ENCODE measurements at regions not wholly inside any gene's neighbourhood (a gene's known extent, or its start where the extent isn't known, plus 50 kb on each side); places are given as distances from the start of the nearest gene placed in this dataset.

DNA sequence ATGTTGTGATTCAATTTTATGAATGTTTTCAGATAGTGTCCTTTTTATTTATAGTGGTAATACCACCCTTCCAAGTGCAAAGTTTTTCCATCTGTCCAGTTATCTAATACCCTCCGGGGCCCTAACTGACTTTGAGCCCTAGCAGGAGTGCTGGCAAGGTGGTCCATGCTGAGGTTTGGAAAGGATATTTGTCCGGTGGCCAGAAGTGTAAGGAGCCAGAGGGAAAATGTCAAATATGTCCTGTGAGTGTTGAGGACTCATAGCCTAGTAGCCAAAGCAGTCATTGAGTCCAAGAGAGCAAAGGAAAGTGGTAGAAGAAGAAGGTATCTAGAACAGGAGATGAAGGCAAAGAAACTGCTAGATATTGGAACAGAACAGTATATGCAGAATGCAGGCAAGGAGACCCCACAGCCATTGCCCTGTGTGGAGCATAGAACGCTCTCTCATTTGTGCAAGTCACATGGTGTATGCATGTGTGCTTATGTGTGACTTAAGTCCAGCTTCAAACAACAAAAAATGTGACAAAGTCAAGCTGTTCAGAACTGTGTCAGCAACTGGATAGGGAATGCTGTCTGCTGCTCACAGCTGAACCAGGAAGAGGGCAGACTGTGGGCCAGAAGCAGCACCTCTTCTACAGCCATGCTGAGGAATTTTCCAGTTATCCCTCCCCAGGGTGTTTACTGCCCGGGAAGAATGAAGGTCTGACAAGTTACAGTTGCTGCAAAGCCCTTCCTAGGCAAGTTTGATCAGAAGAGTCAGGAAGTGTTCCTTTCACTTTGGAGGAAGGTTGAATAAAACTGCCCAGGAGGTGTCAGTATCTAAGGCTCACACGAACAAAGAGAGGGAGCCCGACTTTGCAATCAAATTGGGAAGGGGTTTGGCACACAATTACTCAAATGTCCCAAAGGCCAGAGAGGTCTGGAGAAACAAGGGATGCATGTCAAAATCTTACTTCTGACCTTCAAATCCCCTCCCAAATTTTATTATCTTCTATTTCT, 463.3 kb upstream of the DMAC1 start:
- DNase-seq (ENCODE audit: low spot score) = no peak
- ATAC-seq = no peak

DNA sequence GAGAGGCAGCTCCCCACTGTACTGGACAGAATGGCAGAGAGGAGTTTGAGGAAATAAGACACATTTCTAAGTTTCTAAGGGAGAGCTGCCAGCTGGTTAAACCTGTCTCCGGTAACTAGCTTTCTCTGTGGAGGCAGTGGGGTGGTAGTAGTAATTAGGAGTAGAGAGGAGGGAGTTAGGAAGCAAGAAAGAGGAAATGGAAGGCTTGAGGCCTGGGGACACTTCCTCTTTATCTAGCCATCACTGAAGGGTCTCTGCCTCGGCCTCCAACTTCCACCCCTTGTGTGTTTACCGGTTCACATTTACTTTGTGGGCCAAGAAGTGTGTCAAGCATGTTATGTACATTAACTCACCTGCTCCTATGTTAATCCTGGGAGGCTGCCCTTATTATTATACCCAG, 462.2 kb upstream of the DMAC1 start:
- DNase-seq (ENCODE audit: low spot score) = no peak
- ATAC-seq = no peak

DNA sequence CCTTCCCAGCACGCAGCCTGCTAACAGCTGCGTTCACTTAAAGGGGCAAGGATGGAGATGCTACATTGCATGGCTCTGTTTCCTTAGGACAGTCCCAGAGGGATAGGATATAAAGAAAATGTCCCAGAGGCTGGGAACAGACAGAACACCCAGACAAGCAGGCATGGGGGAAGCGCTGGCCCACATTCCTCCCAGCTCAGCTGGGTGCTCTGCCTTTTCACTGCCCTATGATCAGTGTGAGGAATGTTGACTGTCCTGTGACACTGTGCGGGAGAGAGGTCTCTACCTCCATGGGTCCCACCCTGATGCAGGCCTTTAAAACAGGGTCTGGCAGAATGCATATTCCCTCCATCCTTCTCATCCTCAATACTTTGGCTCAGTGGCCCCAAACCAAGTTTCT, 459.4 kb upstream of the DMAC1 start:
- ATAC-seq (no peak), DNase-seq (ENCODE audit: low spot score) (no peak)

DNA sequence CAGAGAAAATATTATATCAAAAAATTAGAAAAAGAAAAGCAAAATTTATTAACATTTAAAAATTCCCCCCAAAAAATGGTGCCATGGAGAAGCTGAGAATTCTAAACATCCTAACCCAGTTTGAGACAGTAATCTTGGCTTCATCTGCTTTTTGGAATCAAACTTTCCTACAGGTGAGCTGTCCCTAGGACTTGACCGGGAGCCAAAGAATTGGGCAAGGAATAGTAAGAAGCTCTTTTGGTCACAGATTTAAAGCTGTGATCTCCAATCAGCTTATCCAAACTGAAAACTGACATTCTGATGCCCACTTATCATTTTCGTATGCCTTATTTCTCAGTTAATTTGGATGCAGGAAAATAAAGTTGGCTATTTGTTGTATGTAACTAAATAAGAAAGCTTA, 457.3 kb upstream of the DMAC1 start:
- DNase-seq (ENCODE audit: low spot score) (no peak), ATAC-seq (no peak)

DNA sequence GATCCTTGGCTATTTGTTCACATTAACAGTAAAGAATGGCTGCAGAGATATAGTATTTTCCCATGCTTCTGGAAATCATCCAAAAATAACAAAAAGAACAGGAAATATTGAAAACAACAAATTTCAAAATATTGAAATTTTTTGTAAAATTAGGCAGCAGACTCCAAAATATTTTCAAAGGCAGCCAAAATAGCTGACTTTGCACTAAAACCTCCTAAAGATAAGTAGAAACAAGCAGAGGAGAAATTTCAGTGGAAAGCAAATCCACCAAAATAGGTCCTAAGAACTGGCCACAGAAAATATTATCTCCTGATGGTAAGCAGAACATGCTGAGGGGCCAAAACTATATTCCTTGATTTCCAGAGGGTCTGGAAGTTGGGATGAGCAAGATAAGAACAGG, 456.3 kb upstream of the DMAC1 start:
- DNase-seq (ENCODE audit: low spot score) = no peak
- ATAC-seq = no peak

DNA sequence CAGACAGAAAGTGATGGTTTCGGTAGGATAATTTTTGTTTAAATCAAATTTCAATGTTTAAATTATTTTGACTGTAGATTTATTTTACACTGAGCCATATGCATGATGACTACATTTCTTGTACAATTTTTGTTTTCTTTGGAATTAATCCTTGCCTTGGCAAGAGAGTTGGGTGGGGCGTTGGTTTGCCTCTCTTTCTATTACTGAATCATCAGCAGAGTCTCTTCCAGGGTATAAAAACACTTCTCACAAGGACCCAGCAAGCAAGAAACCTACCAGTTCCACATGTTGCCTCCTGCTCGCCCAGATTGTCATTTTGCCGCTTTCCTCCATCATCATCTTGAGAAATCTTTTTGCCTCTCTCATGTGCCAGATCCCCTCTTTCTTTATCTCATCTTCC, 455.0 kb upstream of the DMAC1 start:
- no peak for ATAC-seq
- no peak for DNase-seq (ENCODE audit: low spot score)

DNA sequence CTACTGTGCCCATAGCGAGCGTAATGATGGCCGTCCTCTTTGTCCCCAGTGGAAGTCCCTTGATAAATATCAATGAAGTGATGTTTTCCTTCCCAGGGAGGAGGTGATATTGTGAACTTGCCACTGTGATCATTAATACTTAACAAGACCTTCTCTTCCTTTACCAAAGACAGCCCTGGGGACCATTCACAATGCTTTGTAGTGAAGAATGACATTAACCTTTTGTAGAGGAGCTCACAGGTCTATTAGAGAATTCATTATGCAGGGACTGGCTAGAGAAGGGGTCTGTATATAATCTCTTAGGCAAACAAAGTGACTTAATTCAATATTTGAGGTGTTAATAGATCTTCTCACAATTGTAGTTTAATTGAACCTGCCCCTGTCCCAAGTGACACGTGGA, 452.9 kb upstream of the DMAC1 start:
- no peak for ATAC-seq
- no peak for DNase-seq (ENCODE audit: low spot score)

DNA sequence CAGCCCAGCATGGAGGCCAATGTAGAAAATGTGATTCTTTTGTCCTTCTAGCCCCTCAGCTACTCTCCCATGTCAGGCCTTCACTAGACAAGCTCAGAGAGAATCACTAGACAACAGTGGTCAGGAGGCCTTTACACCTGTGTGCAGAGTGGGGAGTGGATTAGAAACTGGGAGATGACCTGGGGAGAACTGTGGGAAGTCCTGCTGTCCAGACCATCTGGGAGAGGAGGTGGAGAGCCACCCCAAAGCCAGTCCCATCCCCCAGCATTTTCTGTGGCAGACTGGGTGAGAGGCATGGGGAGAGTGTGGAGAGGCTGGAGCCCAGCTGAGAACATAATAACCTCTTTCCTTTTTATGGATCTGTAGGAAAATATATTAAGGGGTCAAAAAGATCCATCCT, 452.0 kb upstream of the DMAC1 start:
- ATAC-seq (no peak), DNase-seq (ENCODE audit: low spot score) (no peak)

DNA sequence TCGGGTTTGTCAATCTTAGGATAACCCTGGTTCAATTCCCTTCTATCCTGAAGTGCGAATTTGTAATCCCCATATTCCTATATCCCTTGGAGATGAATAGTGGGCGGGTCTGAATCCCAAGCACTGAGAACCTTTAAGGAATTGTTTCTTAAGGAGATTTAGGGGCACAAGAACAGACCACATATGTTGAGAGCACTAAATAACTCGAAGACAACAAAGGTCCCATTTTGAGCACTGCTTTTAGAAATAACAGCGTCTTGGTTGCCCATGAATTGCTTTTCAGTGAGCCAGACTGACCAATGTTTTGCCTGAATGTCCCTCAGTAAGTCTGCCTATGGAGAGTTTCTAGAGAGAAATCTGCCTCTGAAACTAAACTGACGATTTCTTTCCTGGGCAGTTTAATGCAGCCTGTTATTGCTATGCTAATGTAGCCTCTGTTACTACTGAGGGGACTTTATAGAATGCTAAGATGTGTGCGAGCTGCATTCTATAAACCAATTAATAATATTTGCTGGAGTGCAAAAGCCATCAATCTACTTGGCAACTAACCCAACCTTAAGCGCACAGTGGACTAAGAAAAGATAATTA, 445.0 kb upstream of the DMAC1 start:
- ATAC-seq (no peak), DNase-seq (ENCODE audit: low spot score) (no peak)

DNA sequence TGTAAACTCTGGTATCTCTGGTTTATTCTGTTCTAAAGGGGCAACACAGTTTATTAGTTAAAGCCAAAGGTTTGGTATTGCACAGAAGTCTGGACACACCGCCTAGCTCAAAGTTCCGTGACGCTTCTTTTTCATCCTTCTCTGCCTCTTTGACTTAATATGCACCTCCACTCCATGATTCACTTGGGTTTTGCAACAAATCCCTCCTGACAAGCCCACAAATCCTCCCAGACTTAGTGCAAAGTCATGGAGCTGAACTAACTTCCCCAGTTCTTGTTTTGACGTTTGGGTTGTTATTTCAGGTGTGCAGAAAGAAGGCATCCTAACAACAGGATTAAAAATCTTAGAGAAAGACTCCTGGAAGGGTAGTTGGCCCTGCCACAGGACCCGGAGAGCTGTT, 441.6 kb upstream of the DMAC1 start:
- no peak for DNase-seq (ENCODE audit: low spot score)

DNA sequence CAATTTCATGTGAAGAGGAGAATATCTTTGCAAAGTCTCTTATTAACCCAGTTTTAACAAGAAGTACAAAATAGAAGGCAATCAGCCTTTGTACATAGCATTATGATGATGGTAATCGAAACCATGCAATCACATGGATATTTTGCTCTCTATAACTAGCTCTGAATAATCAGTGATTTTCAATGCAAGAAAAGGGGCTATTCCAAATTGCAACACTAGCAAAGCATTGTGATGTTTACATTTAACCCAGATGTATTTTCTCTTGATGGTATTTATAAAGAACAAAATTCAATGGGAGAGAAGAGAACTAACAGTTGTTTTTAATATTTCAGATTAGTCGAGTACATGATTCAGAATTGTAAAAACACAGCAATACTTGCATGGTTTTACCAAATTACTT, 437.5 kb upstream of the DMAC1 start:
- DNase-seq (ENCODE audit: low spot score) (no peak), ATAC-seq (no peak)

More for the DNA sequence above, 441.6 kb upstream of the DMAC1 start:
- no peak for ATAC-seq

DNA sequence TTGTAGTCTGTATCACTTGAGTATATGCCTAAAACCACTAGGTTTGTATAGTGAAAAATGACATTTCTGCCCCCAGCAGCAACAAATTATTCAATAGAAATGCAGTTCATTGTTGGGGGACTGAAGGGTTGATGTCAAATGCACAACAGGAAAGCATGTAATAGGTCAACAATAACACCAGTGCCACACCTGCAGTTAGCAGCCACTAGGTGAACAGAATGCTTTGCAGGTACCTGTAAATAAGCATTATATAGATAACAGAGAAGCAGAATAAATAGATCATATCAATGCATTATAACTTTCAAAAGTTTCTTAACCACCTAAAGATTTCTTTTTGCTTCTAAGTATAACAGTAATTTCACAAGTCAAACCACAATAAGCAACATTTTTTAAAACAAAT, 435.9 kb upstream of the DMAC1 start:
- ATAC-seq (no peak), DNase-seq (ENCODE audit: low spot score) (no peak)

DNA sequence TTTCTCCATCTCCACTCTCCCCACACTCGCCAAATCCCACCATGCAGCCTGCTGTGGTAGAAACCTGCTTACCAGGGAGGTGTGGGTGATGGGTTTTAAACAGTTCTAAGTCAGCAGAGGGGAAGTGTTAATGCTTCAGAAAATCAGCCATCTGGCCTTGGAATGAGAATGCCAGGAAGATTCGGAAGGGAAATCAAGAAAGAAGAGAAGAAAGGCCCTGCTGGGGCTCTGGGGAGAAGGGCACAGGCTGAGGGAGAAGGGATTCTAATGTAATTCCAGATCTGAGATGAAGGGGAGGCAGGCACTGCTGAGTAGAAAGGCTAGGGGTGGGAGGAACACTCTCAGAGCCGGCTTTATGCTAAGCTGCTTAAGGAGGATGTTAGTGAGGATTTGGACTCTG, 434.7 kb upstream of the DMAC1 start:
- DNase-seq (ENCODE audit: low spot score) (no peak), ATAC-seq (no peak)

DNA sequence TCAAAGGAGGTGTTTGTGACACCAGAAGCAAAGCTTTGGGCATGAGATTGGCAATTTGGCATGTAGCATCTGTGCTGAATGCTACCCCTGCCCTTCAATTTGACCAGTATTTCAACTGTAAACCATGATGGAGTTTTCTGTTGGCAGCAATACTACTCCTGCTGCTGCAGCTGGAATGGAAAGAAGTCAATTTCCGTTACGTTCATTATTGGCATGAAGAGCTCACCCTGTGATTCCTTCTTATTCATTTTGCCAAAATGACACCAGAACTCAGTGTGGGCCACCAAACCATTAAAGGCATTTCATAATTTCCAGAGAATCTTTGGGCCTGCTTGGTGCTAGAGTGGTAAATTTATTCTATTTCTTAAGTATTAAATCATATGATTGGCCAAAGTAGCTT, 433.1 kb upstream of the DMAC1 start:
- no peak for DNase-seq (ENCODE audit: low spot score)
- ATAC-seq = no peak

DNA sequence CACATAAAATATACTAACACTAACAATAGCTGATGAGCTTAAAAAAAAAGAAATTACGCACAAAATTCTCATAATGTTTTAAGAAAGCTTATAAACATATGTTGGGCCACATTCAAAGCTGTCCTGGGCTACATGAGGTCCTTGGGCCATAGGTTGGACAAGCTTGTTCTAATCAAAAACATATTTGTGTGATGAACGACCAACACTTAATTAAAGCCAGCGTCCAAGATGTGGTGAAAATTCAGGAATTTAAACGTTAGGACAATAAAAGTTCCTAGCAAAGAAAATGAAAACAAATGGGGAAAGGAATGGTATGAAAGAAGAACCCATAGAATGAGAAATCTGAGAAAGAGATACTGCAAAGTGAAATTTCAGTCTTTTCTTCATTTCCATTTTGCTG, 429.6 kb upstream of the DMAC1 start:
- DNase-seq (ENCODE audit: low spot score) (no peak), ATAC-seq (no peak)

DNA sequence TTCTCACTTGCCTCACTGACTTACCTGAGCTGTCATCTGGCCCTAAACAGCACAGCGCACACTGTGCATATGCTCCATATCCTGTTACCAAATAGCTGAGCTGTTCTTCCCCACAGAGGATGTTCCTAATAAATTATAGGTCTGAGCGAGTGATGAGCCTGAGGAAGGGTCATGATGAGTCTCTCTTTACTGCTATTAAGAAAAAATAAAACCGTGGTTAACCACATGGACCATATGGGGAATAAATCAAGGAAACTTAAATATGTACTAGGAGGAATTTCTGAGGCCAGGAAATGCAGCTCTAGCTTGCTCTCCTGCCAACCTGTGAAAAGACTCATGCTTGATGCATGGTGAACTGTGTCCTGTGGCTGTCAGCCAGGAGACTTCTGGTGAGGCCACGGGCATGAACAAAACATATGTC, 424.8 kb upstream of the DMAC1 start:
- ATAC-seq (no peak), DNase-seq (ENCODE audit: low spot score) (no peak)

DNA sequence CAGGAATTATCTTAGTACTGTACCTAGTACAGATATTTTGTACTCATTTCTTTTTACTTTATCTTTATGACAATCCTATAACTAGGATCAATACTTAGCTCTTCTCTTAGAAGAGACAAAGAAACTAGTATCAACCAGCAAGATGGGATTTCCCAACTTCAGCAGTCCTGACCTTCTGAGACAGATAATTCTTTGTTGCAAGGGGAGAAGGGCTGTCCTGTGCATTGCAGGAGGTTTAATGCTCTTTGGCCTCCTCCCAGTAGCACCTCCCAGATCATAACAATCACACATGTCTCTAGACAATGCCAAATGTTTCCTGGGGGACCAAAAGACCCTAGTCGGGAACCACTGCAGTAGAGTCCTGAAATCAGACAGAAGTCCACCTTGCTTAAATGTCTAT, 424.3 kb upstream of the DMAC1 start:
- no peak for ATAC-seq
- no peak for DNase-seq (ENCODE audit: low spot score)

DNA sequence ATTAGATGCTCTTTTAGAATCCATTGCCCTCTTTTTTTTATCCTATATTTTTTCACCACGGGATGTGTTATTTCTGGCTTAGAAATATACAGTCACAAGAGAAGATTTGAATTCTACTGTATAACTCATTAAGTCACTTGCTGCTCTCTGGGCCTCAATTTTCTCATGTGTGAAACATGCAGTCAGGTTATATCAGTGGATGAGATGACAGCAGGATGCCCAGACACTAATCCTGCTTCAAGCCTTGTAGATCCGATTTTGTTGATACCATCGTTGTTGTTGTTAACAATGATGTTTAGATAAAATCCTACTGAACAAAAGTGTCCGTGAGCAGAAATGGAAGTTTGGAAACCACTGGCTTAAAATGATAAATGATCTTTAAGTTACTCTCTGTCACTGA, 421.9 kb upstream of the DMAC1 start:
- DNase-seq (ENCODE audit: low spot score) (no peak), ATAC-seq (no peak)

DNA sequence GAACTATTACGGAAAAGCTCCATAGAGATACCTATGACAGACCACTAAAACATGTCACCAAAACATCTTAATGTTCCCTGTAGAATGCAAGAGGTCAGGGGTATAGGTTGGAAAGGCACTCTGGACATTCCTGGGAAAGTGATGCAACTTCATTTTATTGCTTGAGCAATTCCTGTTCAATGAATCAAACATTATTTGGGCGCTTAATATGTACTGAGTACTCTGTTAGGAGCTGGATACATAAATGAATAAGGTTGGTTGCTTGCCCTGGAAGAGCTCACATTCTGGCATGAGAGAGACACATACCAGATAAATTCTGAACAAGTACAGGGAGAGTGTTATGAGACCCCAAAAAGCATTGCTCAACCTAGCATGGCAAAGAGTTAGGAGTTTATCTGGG, 408.9 kb upstream of the DMAC1 start:
- DNase-seq (ENCODE audit: low spot score) (no peak), ATAC-seq (no peak)

DNA sequence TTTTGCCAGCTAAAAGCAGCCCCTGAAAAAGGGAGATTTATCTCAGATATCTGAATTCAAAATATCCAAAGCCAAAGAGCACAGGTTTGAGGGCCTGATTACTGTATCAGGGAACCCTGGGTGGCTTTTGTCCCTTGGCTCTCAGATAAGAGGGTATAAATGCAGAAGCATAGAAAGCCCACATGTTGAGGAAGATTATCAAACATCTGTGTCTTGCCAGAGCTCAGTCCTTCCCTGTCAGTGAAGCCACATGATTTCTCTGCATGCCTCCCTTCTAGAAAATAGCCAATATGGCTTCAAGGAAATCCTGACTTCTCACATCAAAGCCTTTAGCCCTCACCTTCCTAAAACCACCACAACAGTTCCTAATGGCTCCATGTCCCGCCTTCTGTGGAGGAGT, 408.0 kb upstream of the DMAC1 start:
- no peak for DNase-seq (ENCODE audit: low spot score)
- ATAC-seq = no peak

DNA sequence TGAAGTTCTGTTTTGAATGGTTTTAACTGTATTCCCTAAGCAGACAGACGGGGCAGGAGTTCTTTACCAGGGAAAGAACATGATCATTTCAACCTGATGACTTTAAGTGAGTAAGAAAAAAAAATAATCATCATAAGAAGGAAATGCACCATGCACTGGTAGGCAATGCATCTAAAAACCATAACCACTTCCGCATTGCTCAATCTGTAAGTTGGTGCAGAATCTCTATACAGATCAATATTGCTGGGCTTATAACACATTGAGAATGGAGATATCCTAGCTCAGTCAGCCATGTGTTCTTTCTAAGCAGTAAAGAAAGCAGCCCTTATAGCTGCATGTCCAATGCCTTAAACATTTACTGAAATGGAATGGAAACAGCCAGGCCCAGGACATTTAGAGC, 407.1 kb upstream of the DMAC1 start:
- DNase-seq (ENCODE audit: low spot score) (no peak), ATAC-seq (no peak)

DNA sequence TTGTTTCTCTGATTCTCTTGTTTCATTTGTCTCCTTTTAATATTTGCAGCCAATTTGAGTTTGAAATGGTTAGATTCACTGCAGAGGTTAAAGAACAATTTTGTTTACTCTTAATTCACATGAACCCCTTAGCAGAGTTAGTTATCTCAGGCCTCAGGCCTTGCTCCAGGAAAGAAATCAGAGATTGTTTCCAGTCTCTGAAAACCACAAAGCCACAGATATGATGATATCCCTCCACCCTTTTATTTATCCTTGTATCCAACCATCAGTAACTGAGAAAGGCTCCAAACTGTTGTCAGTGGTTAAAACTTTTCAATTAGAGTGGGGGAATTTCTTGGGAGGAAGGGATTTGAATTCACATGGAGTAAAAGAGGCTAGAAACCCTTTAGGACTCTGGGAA, 406.0 kb upstream of the DMAC1 start:
- DNase-seq (ENCODE audit: low spot score) (no peak), ATAC-seq (no peak)

DNA sequence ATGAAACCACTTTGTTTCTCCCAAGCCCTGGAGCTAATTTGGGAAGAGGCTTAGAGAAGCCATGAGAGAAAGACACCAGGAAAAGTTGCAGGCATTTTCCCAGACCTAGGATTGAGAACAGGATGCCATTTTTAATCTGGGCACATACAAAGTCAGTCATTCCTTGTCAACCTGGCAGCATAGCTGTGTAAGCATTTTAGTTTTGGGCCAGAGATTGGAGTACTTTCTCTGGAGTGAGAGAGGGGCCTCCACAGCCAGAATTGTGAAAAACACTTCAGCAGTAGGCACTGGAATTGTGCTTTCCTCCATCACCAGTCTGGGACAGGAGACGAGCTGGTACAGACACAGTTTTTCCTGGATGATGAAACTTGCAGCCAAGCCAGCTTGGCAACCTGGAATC, 390.3 kb upstream of the DMAC1 start:
- DNase-seq (ENCODE audit: low spot score) (no peak), ATAC-seq (no peak)

Measured in left lobe of liver (tissue), 2 donors.